PC-9 (cell line): ENCODE measurements at regions not wholly inside any gene's neighbourhood (a gene's known extent, or its start where the extent isn't known, plus 50 kb on each side); places are given as distances from the start of the nearest gene placed in this dataset.
"Not testable (repeated sequence)": the region's sequence is repeated elsewhere in the genome, so short reads cannot be mapped to it uniquely, and the experiment has no call there.

Experiments
- BruUV-seq: library from RNA; stranded (reverse); fragments of 400-500 nt; replicated peaks from 2 replicates; lab custom pipeline; 2021; lab: Mats Ljungman, UMichigan
- CTCF ChIA-PET: fragments of 300-600 bp; sonication (Branson Sonifier 250); formaldehyde crosslinking; loops from one replicate; lab custom pipeline; 2022; ENCODE audit warnings: antibody characterized with exemption; lab: Charles Lee
- POLR2A ChIA-PET: fragments of 300-600 bp; sonication (Branson Sonifier 250); formaldehyde crosslinking; loops from one replicate; lab custom pipeline; 2022; ENCODE audit warnings: antibody characterized with exemption; ENCODE audit not compliant: unreplicated experiment; lab: Charles Lee
- DNase-seq, 2 experiments: peaks; one replicate each; pipeline versions ENCODE4 v3.0.0 to v3.0.0-alpha.2; 2015 to 2022; ENCODE audit warnings: mixed read lengths in 1 of 2
- H2AFZ ChIP-seq: fragments of 200-600 bp; sonication (generic); 2 replicates; pipeline ENCODE4 v1.8.1; 2017; ENCODE audit warnings: antibody characterized with exemption
- H3F3A ChIP-seq: fragments of 200-600 bp; sonication (generic); 2 replicates; pipeline ENCODE4 v1.8.1; 2017; ENCODE audit warnings: antibody characterized with exemption, mild to moderate bottlenecking, low read depth; ENCODE audit not compliant: insufficient read depth
- H3K27ac ChIP-seq: fragments of 200-600 bp; sonication (generic); 2 replicates; pipeline ENCODE4 v1.6.1; 2016; ENCODE audit warnings: mixed run types
- H3K27me3 ChIP-seq: fragments of 200-600 bp; sonication (generic); 2 replicates; pipeline ENCODE4 v1.6.1; 2016; ENCODE audit warnings: low read depth, mixed run types; ENCODE audit not compliant: insufficient read depth
- H3K36me3 ChIP-seq: fragments of 200-600 bp; sonication (generic); 2 replicates; pipeline ENCODE4 v1.6.1; 2016; ENCODE audit warnings: low read depth, mixed run types
- H3K4me1 ChIP-seq: fragments of 200-600 bp; sonication (generic); replicated peaks from 2 replicates; pipeline ENCODE4 v1.6.1; 2016; ENCODE audit warnings: mixed run types; ENCODE audit not compliant: insufficient read depth
- H3K4me2 ChIP-seq: fragments of 200-600 bp; sonication (generic); 2 replicates; pipeline ENCODE4 v1.6.1; 2017; ENCODE audit warnings: mixed run types
- H3K4me3 ChIP-seq: fragments of 200-600 bp; sonication (generic); 2 replicates; pipeline ENCODE4 v1.6.1; 2016; ENCODE audit warnings: mixed run types
- H3K79me2 ChIP-seq: fragments of 200-600 bp; sonication (generic); 2 replicates; pipeline ENCODE4 v1.6.1; 2017; ENCODE audit warnings: low read depth, mixed run types
- H3K9me2 ChIP-seq: fragments of 200-600 bp; sonication (generic); 2 replicates; pipeline ENCODE4 v1.8.1; 2017; ENCODE audit warnings: mild to moderate bottlenecking; ENCODE audit not compliant: insufficient read depth
- H3K9me3 ChIP-seq: fragments of 200-600 bp; sonication (generic); 2 replicates; pipeline ENCODE4 v1.8.1; 2016; ENCODE audit warnings: low read depth; ENCODE audit not compliant: insufficient read depth
- H4K20me1 ChIP-seq: fragments of 200-600 bp; sonication (generic); 2 replicates; pipeline ENCODE4 v1.8.1; 2017; ENCODE audit not compliant: insufficient read depth
- EZH2 ChIP-seq: fragments of 200-600 bp; sonication (generic); IDR thresholded peaks from 2 replicates; pipeline ENCODE4 v1.8.0; 2017; ENCODE audit warnings: antibody characterized with exemption, low read depth
- intact Hi-C: fragments of 100-400 bp; cut with micrococcal nuclease; formaldehyde crosslinking; loops from one replicate; pipeline ENCODE4 v1.10.0; 2022; ENCODE audit not compliant: unreplicated experiment
- TF ChIP-seq, protein P1 (sequence below): fragments of 200-600 bp; sonication (generic); conservative IDR thresholded peaks from 2 replicates; pipeline ENCODE4 v1.6.1; 2017; ENCODE audit warnings: mixed run types, antibody characterized with exemption, mild to moderate bottlenecking, moderate library complexity

DNA sequence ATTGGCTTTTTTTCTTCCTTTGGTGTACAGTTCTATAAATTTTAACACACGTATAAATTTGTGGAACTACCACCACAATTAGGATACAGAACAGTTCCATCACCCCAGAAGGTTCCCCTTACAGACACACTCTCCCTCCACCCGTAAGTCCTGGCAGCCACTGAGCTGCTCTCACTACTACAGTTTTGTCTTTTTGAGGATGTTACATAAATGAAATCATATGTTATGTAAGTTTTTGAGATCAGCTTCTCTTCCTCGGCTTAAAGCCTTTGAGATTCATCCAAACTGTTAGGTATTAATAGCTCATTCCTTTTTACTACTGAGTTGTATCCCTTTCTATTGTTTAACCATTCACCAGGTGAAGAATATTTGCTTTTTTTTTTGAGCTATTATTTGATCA is 74.3 kb upstream of the SLC24A4 start:
- Histone ChIP-seq H3K4me1 (no peaks in the 10 kb centered on the region), H3K4me2 (no peak overlapping the region), H3K27ac (no peak overlapping the region), H3F3A (no peaks in the 10 kb centered on the region), H3K79me2 (no peaks in the 10 kb centered on the region), H3K9me3 (peaks cover 17% of the 10 kb centered on the region; the same call in 1 of the 2 replicates), H3K9me2 (no peaks in the 10 kb centered on the region), H3K36me3 (no peaks in the 10 kb centered on the region), H3K27me3 (peaks cover 16% of the 10 kb centered on the region), H2AFZ (no peak overlapping the region), H4K20me1 (no peaks in the 10 kb centered on the region), H3K4me3 (no peak overlapping the region)
- CTCF ChIA-PET: no interaction called here
- POLR2A ChIA-PET: no interaction called here
- TF ChIP-seq EZH2: no peak
- TF ChIP-seq, protein P1, sequence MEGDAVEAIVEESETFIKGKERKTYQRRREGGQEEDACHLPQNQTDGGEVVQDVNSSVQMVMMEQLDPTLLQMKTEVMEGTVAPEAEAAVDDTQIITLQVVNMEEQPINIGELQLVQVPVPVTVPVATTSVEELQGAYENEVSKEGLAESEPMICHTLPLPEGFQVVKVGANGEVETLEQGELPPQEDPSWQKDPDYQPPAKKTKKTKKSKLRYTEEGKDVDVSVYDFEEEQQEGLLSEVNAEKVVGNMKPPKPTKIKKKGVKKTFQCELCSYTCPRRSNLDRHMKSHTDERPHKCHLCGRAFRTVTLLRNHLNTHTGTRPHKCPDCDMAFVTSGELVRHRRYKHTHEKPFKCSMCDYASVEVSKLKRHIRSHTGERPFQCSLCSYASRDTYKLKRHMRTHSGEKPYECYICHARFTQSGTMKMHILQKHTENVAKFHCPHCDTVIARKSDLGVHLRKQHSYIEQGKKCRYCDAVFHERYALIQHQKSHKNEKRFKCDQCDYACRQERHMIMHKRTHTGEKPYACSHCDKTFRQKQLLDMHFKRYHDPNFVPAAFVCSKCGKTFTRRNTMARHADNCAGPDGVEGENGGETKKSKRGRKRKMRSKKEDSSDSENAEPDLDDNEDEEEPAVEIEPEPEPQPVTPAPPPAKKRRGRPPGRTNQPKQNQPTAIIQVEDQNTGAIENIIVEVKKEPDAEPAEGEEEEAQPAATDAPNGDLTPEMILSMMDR: no peak
- DNase-seq: no peak
- intact Hi-C loops: no loop called here
- no TSS peak for BruUV-seq

DNA sequence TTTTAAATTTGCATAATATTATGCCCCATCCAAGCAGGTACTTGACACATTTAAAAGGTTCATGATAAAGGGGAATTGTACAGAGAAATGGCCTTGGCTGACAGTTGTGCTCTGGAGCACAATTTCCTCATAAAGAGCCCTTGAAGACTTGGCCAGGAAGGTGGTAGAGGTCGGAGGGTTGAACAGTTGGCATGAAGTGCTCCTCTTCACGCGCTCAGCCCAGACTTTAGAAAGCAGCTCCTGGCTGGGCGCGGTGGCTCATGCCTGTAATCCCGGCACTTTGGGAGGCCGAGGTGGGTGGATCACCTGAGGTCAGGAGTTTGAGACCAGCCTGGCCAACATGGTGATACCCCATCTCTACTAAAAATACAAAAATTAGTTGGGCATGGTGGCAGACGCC is 72.6 kb upstream of the SLC24A4 start:
- H3K79me2 ChIP-seq, H3K27ac ChIP-seq, H3K9me2 ChIP-seq, H4K20me1 ChIP-seq, H3K4me3 ChIP-seq, POLR2A ChIA-PET, H3K4me1 ChIP-seq, CTCF ChIA-PET, intact Hi-C loops, DNase-seq, BruUV-seq, H3K4me2 ChIP-seq, H2AFZ ChIP-seq, H3F3A ChIP-seq, H3K36me3 ChIP-seq: not testable (repeated sequence)
- H3K9me3 ChIP-seq: peaks cover 13% of the 10 kb centered on the region; the same call in 1 of the 2 replicates
- peaks cover 16% of the 10 kb centered on the region for H3K27me3 ChIP-seq

DNA sequence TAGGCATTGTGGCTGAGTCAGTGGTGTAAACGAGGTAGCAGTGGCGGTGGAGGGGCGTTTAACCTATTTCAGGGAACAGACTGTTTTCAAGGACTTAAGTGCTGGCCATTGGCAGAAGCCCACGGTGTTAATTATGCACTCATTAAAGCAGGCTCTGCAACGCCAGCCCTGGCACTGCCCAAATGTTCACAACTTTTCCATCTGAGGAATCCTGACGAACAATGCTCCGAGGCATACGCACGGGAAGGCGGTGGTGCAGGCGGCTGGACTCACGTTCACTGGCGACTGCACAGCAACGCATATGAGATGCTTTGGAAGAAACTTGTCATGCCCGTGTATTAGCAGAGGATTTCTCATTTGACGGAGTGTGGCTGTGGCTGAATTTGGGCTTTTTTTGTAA is 70.6 kb upstream of the SLC24A4 start:
- H3K4me3 ChIP-seq: no peak overlapping the region
- H4K20me1 ChIP-seq: no peaks in the 10 kb centered on the region
- no peaks in the 10 kb centered on the region for H3K36me3 ChIP-seq
- no peaks in the 10 kb centered on the region for H3K9me3 ChIP-seq
- ChIA-PET CTCF (no interaction called here), POLR2A (no interaction called here)
- H3K9me2 ChIP-seq: no peaks in the 10 kb centered on the region
- H2AFZ ChIP-seq: no peak overlapping the region
- intact Hi-C loops: no loop called here
- no peak for TF ChIP-seq EZH2
- TF ChIP-seq, protein P1: no peak
- no peaks in the 10 kb centered on the region for H3K79me2 ChIP-seq
- H3K4me1 ChIP-seq: no peaks in the 10 kb centered on the region
- no peak overlapping the region for H3K4me2 ChIP-seq
- DNase-seq: no peak
- no peak overlapping the region for H3K27ac ChIP-seq
- no peaks in the 10 kb centered on the region for H3F3A ChIP-seq
- peaks cover 26% of the 10 kb centered on the region for H3K27me3 ChIP-seq
- no TSS peak for BruUV-seq

DNA sequence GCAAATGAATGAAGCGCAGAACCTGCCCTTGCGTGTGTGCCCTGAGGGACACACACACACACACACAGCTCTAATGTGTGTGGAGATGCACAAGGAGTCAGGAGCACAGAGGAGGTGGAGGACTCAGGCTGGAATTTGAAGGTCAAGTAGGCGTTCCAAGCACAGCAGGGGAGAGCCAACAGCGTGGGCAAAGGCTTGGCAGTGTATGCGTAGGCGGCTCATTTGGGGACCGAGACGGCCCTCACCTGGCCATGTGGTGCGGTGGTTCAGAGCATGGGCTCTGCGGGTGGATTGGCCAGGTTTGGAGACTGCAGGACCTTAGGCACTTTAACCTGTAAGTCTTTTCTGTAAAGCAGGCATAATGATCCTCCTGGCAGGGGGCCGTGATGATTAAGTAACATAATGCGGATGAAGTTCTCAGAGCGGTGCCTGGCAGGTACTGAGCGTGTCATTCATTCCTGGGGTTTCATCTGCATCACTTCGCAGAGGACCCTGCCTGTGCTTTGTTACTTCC is 69.5 kb upstream of the SLC24A4 start:
- no peaks in the 10 kb centered on the region for H3K4me1 ChIP-seq
- TF ChIP-seq, protein P1: no peak
- no peak for TF ChIP-seq EZH2
- no peaks in the 10 kb centered on the region for H3K9me3 ChIP-seq
- peaks cover 26% of the 10 kb centered on the region for H3K27me3 ChIP-seq
- H3K79me2 ChIP-seq: no peaks in the 10 kb centered on the region
- H4K20me1 ChIP-seq: no peaks in the 10 kb centered on the region
- no peak overlapping the region for H3K27ac ChIP-seq
- BruUV-seq: no TSS peak
- no peaks in the 10 kb centered on the region for H3F3A ChIP-seq
- no peaks in the 10 kb centered on the region for H3K36me3 ChIP-seq
- CTCF ChIA-PET: no interaction called here
- no peaks in the 10 kb centered on the region for H3K9me2 ChIP-seq
- POLR2A ChIA-PET: no interaction called here
- H3K4me3 ChIP-seq: no peak overlapping the region
- no peak overlapping the region for H2AFZ ChIP-seq
- no peak for DNase-seq
- no peak overlapping the region for H3K4me2 ChIP-seq
- intact Hi-C loops: no loop called here
